Natural killer cell (primary cell): ENCODE measurements at regions not wholly inside any gene's neighbourhood (a gene's known extent, or its start where the extent isn't known, plus 50 kb on each side); places are given as distances from the start of the nearest gene placed in this dataset.

Source experiments
- ATAC-seq, 3 donors: fragments of 150-1000 bp in 2 of 3; fragments of 200-7000 bp in 1 of 3; cut with Tn5 transposase; 1 replicate in 1 of 3; 2 replicates in 2 of 3; pipeline ENCODE4 v1.10.0; 2021; ENCODE audit warnings: mild to moderate bottlenecking in 2 of 3, moderate library complexity in 2 of 3
- DNase-seq, 2 donors: peaks; one replicate each; pipeline versions ENCODE4 v3.0.0 to v3.0.0-alpha.2; 2013 to 2021; ENCODE audit warnings: mixed read lengths in 1 of 2
- H3K27ac ChIP-seq: one replicate; pipeline ENCODE4 v1.5.1; 2013; ENCODE audit warnings: mild to moderate bottlenecking, low read length
- H3K27me3 ChIP-seq: one replicate; pipeline ENCODE4 v1.6.1; 2013; ENCODE audit warnings: low read length; ENCODE audit not compliant: control insufficient read depth, insufficient read depth
- H3K36me3 ChIP-seq: one replicate; pipeline ENCODE4 v1.6.1; 2013; ENCODE audit warnings: low read length; ENCODE audit not compliant: control insufficient read depth, insufficient read depth
- H3K4me1 ChIP-seq: one replicate; pipeline ENCODE4 v1.6.1; 2013; ENCODE audit warnings: low read length; ENCODE audit not compliant: control insufficient read depth, insufficient read depth
- H3K4me3 ChIP-seq: one replicate; pipeline ENCODE4 v1.5.1; 2013; ENCODE audit warnings: low read length
- H3K9me3 ChIP-seq: one replicate; pipeline ENCODE4 v1.6.1; 2013; ENCODE audit warnings: low read length; ENCODE audit not compliant: control insufficient read depth, insufficient read depth
- H3K27ac Mint-ChIP-seq, 2 donors: one replicate each; pipeline ENCODE4 v1.8.0; 2022; ENCODE audit warnings: mild to moderate bottlenecking in 2 of 2, mixed read lengths in 2 of 2, moderate library complexity in 1 of 2
- H3K27me3 Mint-ChIP-seq, 2 donors: one replicate each; pipeline ENCODE4 v1.8.0; 2022; ENCODE audit warnings: low read depth in 2 of 2, mixed read lengths in 2 of 2
- H3K36me3 Mint-ChIP-seq: one replicate; pipeline ENCODE4 v1.8.0; 2022; ENCODE audit warnings: mixed read lengths
- H3K4me1 Mint-ChIP-seq, 2 donors: one replicate each; pipeline ENCODE4 v1.8.0; 2022; ENCODE audit warnings: mixed read lengths in 2 of 2
- H3K4me3 Mint-ChIP-seq: one replicate; pipeline ENCODE4 v1.8.0; 2022; ENCODE audit warnings: mild to moderate bottlenecking, moderate library complexity, mixed read lengths
- H3K9me3 Mint-ChIP-seq, 2 donors: one replicate each; pipeline ENCODE4 v1.8.0; 2022; ENCODE audit warnings: mixed read lengths in 2 of 2
- WGBS: methylation state at CpG from one replicate; pipeline ENCODE4 v1.1.7; 2013; ENCODE audit warnings: missing lambda C conversion rate; ENCODE audit not compliant: insufficient coverage; 5-methylcytosine and 5-hydroxymethylcytosine counted together
- intact Hi-C: fragments of 100-400 bp; cut with micrococcal nuclease; formaldehyde crosslinking; loops from one replicate; pipeline ENCODE4 v1.14.2; 2022
- TF ChIP-seq, protein P1 (sequence below): fragments of 200-600 bp; IDR thresholded peaks from one replicate; pipeline ENCODE4 v1.8.0; 2022; ENCODE audit warnings: antibody characterized with exemption

DNA sequence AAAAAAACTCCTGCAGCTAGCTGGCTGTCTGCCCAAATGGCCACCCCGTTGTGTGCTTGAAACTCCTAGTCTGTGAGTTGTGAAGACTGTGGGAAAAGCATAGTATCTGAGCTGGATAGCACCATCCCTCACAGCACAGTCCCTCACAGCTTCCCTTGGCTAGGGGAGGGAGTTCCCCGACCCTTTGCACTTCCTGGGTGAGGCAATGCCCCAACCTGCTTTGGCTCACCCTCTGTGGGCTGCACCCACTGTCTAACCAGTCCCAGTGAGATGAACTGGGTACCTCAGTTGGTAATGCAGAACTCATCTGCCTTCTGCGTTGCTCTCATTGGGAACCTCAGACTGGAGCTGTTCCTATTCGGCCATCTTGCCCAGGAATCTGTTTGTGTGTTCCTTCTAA, 260.6 kb upstream of the STXBP5 start:
- H3K9me3 Mint-ChIP-seq = peaks cover 10% of the 10 kb centered on the region in 2 donors
- TF ChIP-seq, protein P1, sequence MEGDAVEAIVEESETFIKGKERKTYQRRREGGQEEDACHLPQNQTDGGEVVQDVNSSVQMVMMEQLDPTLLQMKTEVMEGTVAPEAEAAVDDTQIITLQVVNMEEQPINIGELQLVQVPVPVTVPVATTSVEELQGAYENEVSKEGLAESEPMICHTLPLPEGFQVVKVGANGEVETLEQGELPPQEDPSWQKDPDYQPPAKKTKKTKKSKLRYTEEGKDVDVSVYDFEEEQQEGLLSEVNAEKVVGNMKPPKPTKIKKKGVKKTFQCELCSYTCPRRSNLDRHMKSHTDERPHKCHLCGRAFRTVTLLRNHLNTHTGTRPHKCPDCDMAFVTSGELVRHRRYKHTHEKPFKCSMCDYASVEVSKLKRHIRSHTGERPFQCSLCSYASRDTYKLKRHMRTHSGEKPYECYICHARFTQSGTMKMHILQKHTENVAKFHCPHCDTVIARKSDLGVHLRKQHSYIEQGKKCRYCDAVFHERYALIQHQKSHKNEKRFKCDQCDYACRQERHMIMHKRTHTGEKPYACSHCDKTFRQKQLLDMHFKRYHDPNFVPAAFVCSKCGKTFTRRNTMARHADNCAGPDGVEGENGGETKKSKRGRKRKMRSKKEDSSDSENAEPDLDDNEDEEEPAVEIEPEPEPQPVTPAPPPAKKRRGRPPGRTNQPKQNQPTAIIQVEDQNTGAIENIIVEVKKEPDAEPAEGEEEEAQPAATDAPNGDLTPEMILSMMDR = no peak
- ATAC-seq (no peak), DNase-seq (no peak)
- intact Hi-C loops = no loop called here
- 89% methylated on average over 4 of the region's 4 CpGs for WGBS
- no peaks in the 10 kb centered on the region for H3K36me3 Mint-ChIP-seq
- H3K27me3 Mint-ChIP-seq = no peaks in the 10 kb centered on the region
- Histone ChIP-seq H3K9me3 (peaks cover 11% of the 10 kb centered on the region), H3K36me3 (no peaks in the 10 kb centered on the region), H3K4me3 (no peak overlapping the region), H3K27me3 (no peaks in the 10 kb centered on the region), H3K27ac (no peak overlapping the region), H3K4me1 (no peaks in the 10 kb centered on the region)
- H3K27ac Mint-ChIP-seq = no peak overlapping the region
- no peaks in the 10 kb centered on the region for H3K4me1 Mint-ChIP-seq
- no peak overlapping the region for H3K4me3 Mint-ChIP-seq

DNA sequence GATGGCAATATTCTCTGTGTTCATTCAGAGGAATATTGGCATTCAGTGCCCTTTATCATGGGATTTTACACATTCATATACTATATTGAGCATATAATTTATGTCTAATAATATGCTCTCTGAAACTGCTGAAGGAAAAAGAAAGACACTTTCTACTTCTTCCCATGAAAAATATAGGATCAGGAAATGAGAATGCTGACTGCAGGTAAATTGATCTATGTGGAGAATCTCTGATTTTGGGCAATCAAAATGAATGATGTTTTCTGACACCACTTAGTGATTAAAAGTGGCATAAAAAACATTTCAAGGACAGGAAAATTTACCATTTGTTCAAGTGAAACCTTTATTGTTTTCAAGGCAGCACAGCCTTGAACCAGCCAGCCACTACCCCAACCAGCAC, 260.1 kb upstream of the STXBP5 start:
- no peaks in the 10 kb centered on the region for H3K36me3 Mint-ChIP-seq
- peaks cover 10% of the 10 kb centered on the region in 2 donors for H3K9me3 Mint-ChIP-seq
- intact Hi-C loops = no loop called here
- Histone ChIP-seq H3K27me3 (no peaks in the 10 kb centered on the region), H3K36me3 (no peaks in the 10 kb centered on the region), H3K27ac (no peak overlapping the region), H3K4me3 (no peak overlapping the region), H3K9me3 (peaks cover 11% of the 10 kb centered on the region), H3K4me1 (no peaks in the 10 kb centered on the region)
- TF ChIP-seq, protein P1 = no peak
- H3K27ac Mint-ChIP-seq = no peak overlapping the region
- DNase-seq (no peak), ATAC-seq (no peak)
- H3K4me3 Mint-ChIP-seq = no peak overlapping the region
- no peaks in the 10 kb centered on the region for H3K4me1 Mint-ChIP-seq
- no peaks in the 10 kb centered on the region for H3K27me3 Mint-ChIP-seq

DNA sequence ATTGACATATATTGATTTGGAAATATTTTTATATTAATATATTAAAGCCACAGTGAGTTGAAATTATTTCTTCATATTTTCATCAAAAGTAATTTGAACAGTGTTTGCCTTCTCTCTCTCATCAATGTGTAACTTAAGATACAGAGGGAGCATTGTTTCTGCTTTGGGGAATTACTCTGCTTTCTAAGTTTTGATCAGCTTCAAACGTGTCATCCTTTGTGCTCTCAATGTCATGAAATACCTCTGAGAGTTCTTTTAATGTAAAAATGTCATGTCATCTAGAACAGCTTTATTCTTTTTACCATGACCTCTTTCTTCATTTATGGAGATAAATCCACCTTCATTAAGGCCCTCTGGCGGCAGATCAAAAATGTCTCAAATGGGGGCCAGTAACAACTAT, 259.4 kb upstream of the STXBP5 start:
- Histone ChIP-seq H3K27me3 (no peaks in the 10 kb centered on the region), H3K9me3 (peaks cover 11% of the 10 kb centered on the region), H3K4me1 (no peaks in the 10 kb centered on the region), H3K27ac (no peak overlapping the region), H3K4me3 (no peak overlapping the region), H3K36me3 (no peaks in the 10 kb centered on the region)
- H3K4me1 Mint-ChIP-seq = no peaks in the 10 kb centered on the region
- H3K27me3 Mint-ChIP-seq = no peaks in the 10 kb centered on the region
- H3K36me3 Mint-ChIP-seq = no peaks in the 10 kb centered on the region
- intact Hi-C loops = no loop called here
- TF ChIP-seq, protein P1 = no peak
- no peak overlapping the region for H3K27ac Mint-ChIP-seq
- H3K4me3 Mint-ChIP-seq = no peak overlapping the region
- DNase-seq (no peak), ATAC-seq (no peak)
- peaks cover 10% of the 10 kb centered on the region in 2 donors for H3K9me3 Mint-ChIP-seq
- WGBS = 94% methylated on average over 2 of the region's 2 CpGs

DNA sequence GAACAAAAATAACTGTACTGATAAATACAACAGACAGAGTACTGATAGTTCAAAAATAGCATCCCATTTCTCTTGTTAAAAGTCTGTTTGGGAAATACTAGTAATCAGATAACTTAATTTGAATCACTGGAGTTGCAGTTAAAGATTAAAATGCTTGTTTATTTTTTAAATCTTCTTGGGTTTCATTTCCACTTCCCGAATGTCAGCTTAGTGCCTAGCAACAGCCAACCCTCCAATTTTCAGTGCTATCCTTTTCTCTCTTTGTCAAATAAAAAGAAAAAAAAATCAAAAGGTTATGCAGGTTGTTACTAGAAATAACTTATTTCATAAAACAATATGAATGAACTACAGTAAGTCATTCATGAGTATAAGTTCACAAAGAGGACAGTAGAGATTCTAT, 257.7 kb upstream of the STXBP5 start:
- intact Hi-C loops = no loop called here
- H3K27me3 ChIP-seq = no peaks in the 10 kb centered on the region
- DNase-seq (no peak), ATAC-seq (no peak)
- 50% methylated on average over 1 of the region's 1 CpG for WGBS
- no peaks in the 10 kb centered on the region for H3K4me1 ChIP-seq
- Mint-ChIP-seq H3K36me3 (no peaks in the 10 kb centered on the region), H3K27ac (no peak overlapping the region), H3K9me3 (peaks cover 10% of the 10 kb centered on the region in 2 donors), H3K4me3 (no peak overlapping the region), H3K27me3 (no peaks in the 10 kb centered on the region), H3K4me1 (peaks cover 0 to 7% of the 10 kb centered on the region in 2 donors)
- peaks cover 11% of the 10 kb centered on the region for H3K9me3 ChIP-seq
- TF ChIP-seq, protein P1 = no peak
- no peaks in the 10 kb centered on the region for H3K36me3 ChIP-seq
- no peak overlapping the region for H3K4me3 ChIP-seq
- H3K27ac ChIP-seq = no peak overlapping the region
